HG03025 (cell line): ENCODE measurements at regions not wholly inside any gene's neighbourhood (a gene's known extent, or its start where the extent isn't known, plus 50 kb on each side); places are given as distances from the start of the nearest gene placed in this dataset.

ENCODE experiments used
- ATAC-seq: cut with Tn5 transposase; IDR thresholded peaks from one replicate; pipeline ENCODE4 v1.9.1; 2021; ENCODE audit warnings: mild to moderate bottlenecking, moderate library complexity; ENCODE audit not compliant: unreplicated experiment, low FRiP score

DNA sequence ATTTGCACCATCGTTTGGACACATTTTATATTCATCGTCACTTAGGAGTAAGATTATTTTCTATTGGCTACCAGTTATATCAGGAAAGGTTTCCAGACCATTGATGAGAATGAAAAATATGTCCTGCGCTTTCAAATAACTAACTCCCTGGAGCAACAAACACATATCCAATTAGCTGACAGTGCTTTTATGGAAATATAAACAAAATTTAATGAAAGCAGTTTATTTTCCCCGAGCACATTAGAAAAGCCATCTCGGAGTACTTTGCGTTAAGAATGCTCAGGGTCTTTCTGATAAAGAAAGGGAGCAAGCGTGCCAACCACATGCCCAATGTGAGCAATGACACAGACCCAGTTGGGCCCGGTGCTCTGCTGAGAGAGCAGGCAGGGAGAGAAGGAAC lies 85.1 kb upstream of the ZPBP start:
- no peak for ATAC-seq

GRCh38 chr7:50174948-50175347 lies 81.9 kb upstream of the ZPBP start:
- ATAC-seq = no peak

GRCh38 chr7:50166997-50167965 lies 74.2 kb upstream of the ZPBP start:
- ATAC-seq = no peak

DNA sequence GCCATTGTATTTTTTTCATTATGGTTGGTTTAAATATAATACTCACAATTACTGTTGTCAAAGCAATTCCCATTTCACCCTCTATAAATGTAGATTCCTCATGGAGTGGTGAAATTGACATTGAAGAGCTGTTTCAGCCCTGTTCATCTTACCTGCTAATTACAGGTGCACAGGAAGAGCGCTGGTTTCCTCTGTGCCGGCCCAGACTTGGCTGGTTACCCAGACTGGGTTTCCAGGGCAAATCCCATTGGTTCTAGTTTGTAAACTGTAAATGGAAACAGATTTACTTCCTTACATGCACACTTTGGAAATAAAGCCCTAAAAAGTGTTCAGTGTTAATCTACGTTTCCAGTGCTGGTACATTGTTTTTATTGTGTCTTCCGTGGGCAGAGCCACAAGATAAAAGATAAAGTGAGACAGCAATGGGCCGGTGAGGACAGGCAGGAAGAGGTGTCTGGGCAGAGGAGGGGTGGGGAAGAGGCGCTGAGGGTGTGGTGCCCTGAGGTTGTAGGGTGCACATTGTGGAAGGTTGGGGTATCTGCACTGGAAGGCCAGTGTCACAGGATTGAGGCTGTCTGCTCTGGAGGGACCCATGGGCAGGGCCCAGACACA lies 71.6 kb upstream of the ZPBP start:
- ATAC-seq = no peak

GRCh38 chr7:50160206-50160605 lies 67.2 kb upstream of the ZPBP start:
- ATAC-seq = no peak

- ATAC-seq = no peak
Measured at GRCh38 chr7:50159154-50159553, 66.1 kb upstream of the ZPBP start.

DNA sequence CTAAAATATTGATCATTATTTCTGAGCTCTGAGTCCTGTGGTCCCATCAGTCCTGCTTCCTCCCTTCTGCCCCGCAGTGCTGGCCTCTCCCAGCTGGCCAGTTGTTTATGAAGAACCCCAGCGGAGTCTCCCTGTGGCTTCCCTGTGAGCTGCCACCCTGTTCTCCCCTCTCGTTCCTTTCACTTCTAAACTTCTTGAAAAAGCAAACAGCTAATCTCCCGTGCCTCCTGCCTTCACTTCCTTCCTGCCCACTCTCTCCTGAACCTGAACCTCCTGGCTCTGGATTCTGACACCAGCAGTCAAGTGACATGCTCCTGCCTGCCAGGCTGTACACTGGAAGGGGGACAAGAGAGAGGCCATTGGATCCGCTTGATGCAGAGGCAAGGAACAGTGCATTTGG lies 63.7 kb upstream of the ZPBP start:
- no peak for ATAC-seq

DNA sequence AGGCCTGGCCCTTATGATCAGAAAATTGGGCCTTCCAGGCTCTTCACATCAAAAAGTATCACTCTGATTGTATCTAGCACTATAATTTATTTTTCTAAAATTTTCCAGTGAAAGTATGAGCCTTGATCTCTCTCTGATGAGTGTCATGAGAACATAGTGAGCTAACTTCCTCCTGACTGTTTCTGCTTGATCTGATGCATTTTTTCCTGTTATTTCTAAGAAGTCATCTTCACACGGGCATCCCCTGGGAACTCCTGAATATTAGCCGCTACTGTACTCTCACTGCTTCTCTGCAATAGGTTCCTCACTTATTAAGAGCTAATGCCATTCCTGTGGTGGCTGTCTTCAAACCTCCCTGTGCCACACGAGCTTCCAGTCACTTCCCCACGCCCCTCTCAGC lies 63.1 kb upstream of the ZPBP start:
- ATAC-seq = no peak

GRCh38 chr7:50155755-50156154 lies 62.7 kb upstream of the ZPBP start:
- no peak for ATAC-seq

DNA sequence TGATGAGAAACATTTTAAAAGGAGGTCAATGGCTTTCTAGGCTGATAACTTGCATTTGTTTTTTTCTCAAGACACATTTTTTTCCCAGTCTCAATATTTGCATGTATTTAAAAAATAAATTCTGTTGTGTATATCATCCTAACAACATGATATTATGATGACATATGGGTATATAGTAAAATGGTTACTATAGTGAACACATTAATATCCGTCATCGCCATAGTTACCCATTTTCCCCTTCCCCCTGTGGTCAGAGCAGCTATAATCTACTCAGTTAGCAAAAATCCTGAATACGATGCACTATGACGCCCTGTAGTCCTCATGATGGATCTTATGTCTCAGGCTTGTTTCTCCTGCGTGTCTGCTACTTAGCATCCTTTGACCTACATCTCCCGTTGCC lies 60.9 kb upstream of the ZPBP start:
- no peak for ATAC-seq

GRCh38 chr7:50153148-50153547 lies 60.1 kb upstream of the ZPBP start:
- no peak for ATAC-seq

DNA sequence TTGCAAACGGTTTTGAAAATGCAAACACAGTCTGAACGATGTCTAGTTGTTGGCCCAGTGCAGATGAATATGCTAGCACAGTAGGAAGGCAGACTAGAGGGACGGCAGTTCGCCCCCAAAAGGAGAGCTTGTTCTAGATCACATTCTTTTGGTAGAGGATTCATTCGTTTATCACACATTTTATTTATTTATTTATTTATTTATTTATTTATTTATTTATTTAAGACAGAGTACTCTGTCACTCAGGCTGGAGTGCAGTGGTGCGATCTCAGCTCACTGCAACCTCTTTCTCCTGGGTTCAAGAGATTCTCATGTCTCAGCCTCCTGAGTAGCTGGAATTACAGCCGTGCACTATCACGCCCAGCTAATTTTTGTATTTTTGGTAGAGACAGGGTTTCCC lies 59.4 kb upstream of the ZPBP start:
- ATAC-seq = no peak

DNA sequence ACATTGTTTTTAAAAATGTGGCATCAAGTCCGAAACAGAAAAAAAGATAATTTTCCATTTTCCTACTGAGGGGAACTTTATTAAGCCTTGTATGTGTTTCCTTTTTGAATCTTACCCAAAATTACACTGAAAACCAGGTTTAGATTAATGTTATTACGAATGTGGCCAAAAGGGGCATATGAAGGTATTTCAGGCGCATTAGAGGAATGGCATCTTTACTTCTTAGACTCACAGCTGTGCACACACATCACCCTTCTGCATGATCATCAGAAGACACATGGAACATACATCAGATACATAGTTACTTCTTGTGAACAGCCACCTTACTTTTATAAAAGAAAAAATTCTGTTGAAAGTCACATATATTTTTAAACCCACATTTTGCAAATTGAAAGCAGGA lies 58.6 kb upstream of the ZPBP start:
- no peak for ATAC-seq

DNA sequence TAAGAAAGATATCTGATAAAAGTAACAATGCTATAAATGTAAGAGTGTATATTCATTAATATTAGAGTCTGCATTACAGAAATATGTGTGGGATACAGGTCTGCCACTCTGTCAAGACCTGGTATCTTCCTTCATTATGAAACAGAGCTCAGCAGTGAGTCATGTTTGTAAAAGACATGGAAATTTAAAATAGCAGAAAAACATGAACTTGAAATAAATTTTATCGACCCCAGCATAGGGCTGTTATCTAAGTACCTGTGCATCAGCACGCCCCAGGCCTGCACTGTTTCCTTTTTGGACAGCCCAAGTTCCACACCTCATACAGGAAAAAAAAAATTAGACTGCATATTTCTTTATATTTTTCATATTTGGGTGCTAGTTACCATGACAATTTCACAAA lies 58.0 kb upstream of the ZPBP start:
- no peak for ATAC-seq

DNA sequence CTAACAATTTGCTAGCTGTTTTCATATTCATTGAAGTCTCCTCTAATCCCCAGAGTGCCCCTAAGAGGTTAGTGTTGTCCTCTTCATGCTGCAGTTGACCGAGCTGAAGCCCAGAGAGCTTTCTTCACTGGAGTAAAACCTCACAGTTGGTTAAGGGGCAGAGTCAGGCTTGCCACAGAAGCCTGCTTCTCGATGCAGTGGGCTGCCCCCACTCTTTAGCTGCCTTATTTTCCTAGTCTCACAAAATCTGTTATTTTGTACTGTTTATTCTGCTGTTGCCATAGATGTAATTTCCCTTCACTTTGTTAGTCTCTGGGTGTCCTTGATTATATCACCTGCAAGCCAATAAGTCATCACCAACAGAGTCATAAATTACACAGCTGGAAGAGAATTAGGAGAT lies 56.3 kb upstream of the ZPBP start:
- ATAC-seq = no peak

GRCh38 chr7:50147951-50148808 lies 55.1 kb upstream of the ZPBP start:
- no peak for ATAC-seq

DNA sequence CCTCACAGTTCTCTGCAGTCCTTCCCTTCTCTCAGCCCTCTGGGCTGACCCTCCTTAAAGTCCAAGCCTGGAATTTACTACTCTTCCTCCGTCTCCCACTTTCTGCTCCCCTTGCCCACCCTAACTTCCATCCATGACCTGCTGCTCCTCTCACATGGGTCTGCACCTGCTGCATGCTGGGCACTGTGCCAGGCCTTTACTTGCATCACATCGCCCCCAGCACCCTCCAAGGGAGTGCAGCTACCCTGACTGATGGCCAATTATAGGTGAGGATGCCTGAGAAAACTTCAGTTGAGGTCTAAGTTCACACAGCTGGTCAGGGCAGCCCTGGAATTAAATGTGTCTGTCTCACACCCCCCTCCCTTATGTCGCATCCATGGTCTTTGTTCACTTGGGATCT lies 53.6 kb upstream of the ZPBP start:
- ATAC-seq = no peak

DNA sequence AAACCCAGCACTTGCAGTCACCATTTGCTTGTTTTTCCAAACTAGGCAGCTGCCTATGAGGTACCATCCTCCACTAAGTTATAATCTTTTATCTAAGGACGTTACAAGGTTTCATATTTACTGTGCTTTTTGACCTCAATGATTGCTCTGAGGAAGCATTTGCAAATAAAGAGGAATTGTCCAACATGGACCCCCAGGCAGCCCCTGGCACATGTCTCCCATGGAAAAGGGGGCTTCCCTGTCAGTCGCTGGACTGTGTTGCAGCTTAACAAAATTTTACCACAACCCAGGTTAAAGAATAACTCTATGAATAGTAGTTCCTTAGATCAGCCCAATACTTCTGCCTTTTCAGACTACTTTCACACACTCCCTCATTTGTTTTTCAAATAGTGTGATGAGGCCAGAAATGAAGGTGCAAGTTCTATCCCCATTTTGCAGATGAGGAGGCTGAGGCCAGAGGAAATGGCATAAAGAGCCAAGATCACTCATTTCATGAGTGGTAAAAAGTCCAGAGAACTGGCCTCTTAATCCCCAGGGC lies 52.8 kb upstream of the ZPBP start:
- peak; percentile 50 for ATAC-seq

DNA sequence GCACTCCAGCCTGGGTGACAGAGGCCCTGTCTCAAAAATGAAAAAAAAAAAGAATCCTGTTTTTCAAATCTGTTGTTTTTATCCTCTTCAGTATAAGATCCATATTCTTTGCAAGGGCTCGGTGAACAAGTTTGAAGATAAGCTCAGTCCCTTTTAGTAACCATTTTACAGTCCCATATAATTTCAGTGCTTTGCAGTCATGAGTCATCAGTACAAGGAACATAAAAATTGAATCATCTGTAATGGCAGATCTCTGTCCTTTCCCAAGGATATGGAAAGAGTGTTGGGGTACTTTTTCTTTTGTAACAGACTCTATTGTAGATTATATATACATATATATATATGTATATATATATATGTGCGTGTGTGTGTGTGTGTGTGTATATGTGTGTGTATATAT lies 52.2 kb upstream of the ZPBP start:
- no peak for ATAC-seq
